HG02870 (cell line): ENCODE measurements at regions not wholly inside any gene's neighbourhood (a gene's known extent, or its start where the extent isn't known, plus 50 kb on each side); places are given as distances from the start of the nearest gene placed in this dataset.
"Not testable (repeated sequence)": the region's sequence is repeated elsewhere in the genome, so short reads cannot be mapped to it uniquely, and the experiment has no call there.

Source experiments
- ATAC-seq: cut with Tn5 transposase; IDR thresholded peaks from one replicate; pipeline ENCODE4 v1.9.1; 2021; ENCODE audit warnings: mild to moderate bottlenecking, moderate library complexity; ENCODE audit not compliant: unreplicated experiment

DNA sequence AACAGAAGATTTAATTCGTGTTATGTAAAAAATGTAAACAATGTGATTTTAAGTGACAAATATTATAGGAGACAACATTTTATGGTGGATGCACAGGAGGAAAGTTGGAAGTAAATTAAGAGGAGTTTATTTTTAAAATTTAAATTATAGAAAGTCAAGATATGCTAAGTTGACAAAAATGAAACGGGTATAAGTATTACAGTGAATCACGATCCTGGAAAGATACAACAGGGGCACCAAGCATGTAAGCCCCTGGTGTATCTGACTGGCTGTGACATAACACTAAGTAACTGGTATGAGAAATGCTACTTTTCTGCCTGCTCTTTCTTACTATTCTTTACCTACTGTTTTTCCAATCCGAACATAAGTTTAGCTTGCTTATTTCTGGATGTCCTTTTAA lies 419.8 kb upstream of the CHD1 start:
- no peak for ATAC-seq

DNA sequence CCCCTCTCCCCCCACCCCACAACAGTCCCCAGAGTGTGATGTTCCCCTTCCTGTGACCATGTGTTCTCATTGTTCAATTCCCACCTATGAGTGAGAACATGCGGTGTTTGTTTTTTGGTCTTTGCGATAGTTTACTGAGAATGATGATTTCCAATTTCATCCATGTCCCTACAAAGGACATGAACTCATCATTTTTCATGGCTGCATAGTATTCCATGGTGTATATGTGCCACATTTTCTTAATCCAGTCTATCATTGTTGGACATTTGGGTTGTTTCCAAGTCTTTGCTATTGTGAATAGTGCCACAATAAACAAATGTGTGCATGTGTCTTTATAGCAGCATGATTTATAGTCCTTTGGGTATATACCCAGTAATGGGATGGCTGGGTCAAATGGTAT lies 411.0 kb upstream of the CHD1 start:
- ATAC-seq, result not testable (repeated sequence)

DNA sequence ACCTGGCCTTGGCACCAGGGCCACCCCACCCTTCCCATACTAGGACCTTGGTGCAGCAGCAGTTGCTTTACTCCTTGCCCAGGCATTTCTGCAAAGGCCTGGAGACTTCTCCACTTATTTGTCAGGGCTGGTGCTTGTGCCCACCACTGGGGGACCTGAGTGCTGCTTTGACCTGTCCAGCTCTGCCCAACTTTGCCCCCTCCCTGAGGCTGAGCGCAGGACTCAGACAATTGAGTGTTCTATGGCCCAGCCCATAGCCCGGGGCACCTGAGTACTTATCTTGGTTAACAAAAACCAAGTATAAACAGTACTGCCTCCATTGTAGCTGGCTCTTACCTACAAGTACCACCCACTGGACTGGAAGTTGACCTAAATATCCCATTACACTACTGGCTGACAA lies 406.1 kb upstream of the CHD1 start:
- ATAC-seq, result no peak

DNA sequence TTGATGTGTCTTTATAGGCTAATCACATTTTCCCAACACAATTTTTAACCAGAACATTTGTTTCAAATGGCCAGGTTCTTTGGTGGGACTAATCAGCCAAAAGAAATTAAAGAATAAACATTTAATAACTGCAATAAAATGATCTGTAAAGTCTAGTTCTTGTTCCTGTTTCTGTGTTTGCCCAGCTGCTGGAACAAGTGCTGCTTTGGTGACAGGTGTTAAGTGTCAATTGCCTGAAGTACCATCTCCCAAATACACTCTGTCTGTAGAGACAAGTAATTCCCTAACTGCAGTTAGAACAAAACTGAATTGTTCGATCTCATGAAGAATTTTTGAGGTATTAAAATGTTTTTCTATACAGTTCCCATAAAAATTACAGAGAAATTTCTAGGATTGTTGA lies 402.3 kb upstream of the CHD1 start:
- no peak for ATAC-seq

DNA sequence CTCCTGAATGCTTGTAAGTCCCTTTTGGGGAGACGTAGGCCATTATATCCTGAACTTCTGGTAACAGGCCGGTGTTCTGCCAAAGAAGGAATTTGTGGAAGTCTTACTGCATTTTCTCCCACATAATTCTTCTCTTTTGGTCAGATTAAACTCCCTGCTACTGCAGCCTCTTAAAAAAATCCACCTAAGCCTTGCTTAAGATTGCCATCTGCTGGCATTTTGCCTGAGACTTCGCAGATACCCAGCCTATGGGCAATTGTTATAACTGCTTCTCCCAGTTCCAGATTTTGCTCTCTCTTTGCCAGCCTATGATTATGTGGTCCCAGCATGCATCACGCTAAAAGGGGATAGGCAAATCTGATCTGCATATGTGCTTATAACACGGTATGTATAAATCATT lies 391.6 kb upstream of the CHD1 start:
- no peak for ATAC-seq

DNA sequence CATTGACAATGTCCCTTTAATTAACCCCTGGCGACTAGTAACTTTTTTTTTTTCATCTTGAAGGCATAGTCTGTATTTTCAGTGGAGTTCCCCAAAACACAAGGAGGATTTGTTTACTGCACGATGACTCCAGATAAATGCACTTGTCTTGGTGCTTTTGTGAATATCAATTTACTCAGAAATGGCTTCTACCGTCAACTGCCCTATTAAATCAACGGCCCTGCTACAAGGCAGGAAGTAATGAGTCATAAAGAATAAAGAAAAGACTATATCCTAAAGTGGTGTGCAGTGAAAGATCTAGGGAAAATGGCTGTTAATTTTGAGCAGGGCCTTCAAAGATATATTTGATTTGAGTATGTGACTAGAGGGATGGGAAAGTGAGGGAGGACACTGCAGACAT lies 388.3 kb upstream of the CHD1 start:
- no peak for ATAC-seq

DNA sequence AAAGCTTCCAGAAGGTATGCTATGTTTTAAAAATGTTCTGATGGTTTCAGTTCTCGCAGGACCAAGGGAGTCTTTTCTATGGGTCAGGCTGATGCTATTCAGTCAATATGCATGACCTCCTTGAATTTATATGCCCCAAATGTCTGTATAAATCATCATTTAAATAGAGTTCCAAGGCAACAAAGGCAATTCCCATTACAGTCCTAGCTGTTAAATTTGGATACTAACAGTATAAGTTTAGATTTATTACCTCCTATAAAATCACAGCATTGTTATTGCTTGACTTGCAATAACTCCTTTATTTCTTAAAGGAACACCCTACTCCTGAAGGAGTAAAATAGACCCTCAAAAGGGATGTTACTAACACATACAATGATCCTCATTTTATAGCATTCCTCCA lies 387.7 kb upstream of the CHD1 start:
- ATAC-seq, result no peak

DNA sequence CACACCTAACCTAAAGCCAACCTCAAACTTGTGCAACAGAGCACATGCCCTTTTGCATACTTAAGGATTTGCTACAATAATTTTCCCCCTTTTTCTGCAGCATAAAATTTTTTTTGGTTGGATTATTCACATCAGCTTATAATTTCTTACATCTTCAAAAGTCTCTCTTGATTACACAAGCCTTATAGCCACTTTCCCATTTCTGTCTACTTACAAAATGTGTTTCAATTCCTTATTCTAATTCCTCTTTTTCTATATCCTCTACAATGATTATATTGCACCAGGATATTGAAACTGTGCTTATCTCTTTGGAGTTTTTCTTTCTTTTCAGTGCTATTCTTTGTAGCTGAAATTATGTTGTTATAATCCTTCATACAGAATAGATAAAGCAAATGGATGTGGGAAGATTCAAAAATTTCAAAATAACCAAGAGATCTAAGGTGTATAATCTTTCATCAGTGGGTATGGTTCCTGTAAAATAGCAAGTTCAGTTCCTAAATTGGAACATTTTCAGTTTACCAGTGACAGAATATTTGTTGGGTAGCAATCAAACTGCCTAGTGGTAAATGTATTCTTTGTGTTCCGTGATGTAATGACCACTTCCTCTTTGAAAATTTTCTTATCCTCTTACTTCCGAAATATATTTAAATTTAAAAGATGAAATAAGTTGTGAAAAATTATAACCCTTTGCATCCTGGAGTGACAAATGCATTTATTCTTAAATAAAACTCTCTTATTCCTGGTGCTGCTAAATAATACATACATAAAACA lies 386.8 kb upstream of the CHD1 start:
- no peak for ATAC-seq

DNA sequence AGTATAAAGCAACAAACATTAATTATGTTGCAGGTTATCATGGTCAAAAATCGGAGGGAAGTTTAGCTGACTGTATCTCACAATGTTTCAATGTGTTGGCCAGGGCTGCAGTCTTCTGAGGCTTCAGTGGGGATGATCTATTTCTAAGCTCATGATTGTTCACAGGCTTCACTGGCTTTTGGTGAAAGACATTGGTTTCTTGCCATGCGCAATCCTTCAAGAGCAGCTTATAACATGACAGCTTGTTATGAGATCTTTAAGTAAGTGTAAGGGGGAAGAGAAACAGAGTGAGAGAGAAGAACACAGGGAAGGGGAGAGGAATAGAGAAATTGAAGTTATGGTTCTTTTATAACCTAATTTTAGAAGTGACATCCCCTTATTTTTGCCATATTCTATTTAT lies 385.9 kb upstream of the CHD1 start:
- ATAC-seq, result no peak

DNA sequence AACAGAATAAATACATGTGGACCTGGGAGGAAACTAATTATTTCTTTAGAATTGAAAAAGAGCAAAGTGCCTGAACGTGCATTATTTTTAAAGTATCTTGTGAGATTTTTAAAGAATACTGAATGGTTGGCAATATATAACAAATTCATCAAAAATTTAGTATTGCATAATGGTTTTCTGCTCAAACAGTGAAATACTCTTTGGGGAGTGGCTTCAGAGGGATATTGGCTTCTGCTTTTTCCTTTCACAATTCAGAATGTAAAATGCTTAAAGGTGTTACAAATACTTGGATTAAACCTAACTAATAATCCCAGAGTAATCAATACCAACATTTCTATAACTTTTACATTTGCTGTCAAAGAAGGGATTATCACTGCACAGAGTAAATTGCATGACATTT lies 379.3 kb upstream of the CHD1 start:
- no peak for ATAC-seq

DNA sequence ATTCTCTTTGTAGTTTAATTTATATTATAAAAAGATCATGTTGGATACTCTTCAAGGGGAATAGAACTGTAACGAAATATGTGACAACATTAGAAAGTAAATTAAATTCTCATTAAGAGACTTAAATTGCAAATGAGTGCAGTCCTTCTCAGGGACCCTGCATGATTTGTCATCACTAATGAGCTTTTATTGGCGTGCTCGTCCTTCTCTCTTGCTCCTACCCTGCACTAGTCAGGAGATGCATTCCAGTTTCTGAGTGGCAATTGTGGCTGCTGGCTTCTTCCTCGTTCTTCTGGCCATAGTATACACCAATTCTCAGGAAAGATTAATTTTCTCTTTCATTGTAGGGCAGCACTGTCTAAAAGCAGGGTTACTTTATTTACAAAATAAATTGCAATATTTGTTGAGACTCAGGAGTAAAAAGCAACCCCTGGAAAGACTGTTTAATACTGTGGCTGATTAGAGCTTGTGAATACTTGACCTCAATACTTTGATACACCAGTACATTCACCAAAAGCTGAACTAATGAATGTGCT lies 376.3 kb upstream of the CHD1 start:
- ATAC-seq, result no peak

DNA sequence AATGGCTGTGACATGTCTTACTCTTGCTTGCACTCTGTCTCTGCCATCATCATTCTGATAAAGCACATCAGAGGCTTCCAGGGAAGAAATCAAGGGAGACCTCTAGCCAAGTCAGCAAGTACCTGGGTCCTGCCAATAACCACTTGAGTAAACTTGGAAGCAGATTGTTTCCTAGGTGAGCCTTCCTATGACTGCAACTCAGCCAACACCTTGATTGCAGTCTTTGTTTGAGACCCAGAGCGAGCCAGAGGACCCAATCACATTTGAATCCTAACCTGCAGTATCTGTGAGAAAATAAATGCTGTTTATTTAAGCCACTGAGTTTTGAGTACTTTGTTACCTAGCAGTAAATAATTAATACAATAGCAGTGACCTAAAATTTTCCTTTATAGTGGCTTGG lies 356.8 kb upstream of the CHD1 start:
- no peak for ATAC-seq

DNA sequence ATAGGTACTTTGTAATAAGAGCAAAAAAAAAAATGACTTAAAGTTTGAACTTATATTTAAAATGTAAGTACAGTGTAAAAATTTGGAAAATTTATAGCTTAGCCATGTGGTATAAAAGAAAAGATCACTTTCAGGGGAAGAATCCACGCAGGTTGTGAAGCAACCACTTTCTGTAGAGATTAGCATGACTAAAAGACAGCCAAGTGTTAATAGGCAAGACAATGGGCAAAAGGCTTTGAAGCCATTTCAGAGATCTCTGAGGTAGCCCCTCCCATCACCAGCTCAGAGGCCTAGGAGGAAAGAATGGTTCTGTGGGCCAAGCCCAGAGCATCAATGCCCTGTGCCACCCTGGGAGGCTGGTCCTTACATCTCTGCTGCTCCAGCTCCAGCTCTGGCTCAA lies 346.3 kb upstream of the CHD1 start:
- no peak for ATAC-seq

DNA sequence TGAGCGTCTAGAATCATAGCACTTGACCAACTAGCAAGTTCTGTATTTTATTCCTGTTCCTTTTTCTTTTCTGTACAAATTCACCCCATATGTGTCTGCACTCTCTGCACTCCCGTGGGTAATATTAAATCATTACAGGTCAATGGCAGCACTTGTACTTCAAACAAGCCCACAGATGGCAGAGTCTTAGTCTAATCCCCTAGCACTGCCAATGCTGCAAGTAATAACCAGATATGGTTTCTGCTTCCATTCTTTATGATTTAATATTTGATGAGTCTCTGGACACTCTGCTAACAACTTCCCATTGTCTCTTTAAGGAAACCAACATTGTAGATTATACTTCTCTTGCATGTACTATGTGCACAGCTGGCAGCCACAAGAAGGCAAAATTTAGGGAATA lies 343.8 kb upstream of the CHD1 start:
- no peak for ATAC-seq

DNA sequence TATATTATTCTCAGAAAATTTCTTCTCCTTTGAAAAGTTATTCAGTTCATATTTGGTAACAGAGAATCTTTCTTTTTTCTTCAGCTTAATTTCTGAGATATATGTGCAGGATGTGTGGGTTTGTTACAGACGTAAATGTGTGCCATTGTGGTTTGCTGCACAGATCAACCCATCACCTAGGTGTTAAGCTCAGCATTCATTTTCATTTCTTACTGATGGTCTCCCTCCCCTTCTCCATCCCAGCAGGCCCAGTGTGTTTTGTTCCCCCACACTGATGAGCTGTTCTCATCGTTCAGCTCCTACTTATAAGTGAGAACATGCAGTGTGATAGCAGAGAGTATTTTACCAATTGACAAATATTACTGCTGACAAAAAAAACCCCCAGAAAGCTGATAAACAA lies 330.0 kb upstream of the CHD1 start:
- ATAC-seq, result no peak

DNA sequence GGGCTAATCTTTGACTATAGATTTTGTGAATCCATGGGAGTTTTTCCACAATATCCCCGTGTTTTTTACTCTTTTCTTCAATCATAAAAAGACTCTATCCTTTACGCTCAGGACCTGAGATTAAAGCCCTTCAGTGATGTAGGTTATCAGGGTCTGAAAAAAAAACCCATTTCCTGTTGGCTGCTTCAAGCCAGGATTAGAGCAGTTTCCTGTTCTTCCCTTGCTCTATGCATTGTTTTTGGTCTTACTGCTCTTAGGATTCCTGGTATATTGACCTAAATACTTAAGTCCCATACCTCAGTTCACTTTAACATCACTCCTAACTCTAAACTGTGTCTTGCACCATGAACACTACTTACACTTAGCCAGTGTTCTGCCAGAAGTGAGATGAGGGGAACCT lies 319.3 kb upstream of the CHD1 start:
- no peak for ATAC-seq

DNA sequence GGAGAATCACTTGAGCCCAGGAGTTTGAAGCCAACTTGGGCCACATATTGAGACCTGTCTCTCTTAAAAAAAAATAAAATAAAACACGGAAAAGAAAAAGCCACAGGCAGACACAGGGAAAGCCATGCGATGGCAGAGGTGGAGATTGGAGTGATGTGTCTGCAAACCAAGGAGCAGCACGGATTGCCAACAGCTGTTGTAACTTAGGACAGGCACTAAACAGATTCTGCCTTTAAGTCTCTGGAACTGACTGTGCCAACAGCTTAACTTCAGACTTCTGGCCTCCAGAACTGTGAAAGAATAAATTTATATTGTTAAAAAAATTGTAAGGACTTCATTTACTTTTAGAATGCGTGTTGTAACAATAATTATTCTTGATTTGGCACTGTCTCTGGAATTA lies 318.5 kb upstream of the CHD1 start:
- ATAC-seq, result no peak

DNA sequence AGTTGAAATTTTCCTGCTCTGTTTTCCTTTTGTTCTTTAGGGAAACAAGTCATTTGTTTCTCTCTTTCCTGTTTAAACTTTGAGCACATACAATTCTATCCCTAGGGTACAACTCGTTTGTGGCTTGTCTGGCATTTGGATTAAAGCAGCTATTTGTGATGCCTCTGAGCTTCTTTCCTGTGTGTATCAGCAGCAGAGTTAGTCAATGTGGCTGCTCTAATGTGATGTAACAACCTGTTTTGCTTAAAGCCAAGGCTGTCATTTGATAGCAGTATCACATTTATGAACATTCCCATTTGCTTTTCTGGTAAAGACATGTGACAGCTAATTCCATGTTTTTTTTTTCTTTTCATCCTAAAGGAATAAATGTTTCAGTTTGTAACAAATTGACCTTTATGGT lies 314.3 kb upstream of the CHD1 start:
- no peak for ATAC-seq

DNA sequence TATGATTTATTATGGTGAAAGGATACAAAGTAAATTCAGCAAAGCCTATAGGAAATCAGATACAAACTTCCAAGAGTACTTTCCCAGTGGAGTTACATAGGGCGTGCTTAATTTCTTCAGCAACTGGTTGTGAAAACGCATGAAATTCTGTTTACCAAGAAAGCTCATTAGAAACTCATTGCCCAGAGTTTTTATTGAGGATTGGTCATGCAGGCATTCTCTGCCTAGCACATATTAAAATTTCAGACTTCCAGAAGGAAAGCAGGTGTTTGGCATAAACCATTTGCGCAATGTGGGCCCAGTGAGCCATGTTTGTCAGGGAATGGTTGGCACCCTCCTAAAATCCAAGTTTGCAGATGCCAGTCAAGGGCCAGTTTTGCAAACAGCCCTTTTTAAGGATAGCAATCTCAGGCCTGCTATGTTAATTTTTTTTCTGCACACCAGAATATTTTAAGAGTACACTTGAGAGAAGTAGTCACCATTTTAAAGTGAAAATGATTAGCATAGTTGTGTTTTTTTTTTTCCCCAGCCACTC lies 311.1 kb upstream of the CHD1 start:
- ATAC-seq, result no peak

DNA sequence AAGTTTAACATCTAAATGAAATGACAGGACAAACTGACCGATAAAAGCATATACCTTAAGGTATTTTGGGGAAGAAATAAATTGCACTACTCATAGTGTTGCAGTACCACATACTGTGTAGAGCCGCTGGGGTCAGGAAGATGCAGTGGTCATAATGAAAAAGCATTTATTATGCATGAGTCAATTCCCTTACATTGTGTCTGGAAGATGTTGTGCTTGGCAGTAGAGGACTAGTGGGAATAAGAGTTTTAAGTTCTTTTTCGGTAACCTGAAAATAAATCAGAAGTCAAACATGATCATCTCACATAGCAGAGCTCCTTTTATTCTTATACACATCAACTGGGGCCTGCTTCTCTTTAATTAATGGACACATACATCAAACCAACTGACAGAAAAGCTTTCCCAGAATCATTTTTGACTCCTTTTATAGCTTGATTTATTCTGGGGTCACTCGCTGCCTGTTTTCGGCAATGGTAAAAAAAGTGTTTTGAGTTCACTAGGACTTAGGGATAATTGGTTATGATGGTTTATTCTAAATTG lies 262.5 kb upstream of the CHD1 start:
- ATAC-seq, result no peak

DNA sequence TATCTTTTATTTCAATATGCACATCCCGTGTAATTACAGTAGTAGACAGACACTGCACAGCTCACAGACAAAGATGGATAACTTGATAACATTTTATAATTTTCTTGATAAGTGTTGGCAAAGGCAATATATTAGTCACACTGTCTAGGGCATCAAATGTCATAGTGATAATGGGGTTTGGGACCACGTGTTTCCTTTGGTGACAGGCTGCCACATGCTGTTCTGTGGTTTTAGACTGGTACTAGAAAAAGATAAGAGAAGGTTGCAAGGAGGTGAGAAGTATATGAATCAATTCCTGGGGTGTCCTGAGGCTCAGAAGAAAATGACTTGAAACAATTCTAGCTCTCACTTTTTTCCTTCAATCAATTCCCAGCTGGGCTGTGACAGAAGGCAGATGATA lies 258.8 kb upstream of the CHD1 start:
- ATAC-seq, result no peak

DNA sequence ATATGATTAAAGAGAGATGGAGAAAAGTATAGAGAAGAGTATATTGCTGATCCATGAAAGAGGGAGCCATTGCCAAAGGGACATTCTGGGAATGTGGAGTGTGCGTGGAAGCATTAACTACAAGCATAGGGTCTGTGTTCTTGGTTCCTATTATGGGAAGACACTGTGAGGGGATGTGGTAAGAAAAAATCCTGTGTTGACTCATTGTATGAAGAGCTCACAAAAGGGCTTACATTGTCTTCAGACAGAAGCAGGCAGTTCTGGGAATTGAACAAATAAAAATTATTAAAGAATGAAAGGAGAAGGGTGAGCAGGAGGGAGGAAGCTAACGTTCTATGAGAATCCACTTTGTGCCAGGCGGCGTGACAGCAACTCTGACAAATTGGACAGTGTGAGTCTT lies 250.4 kb upstream of the CHD1 start:
- no peak for ATAC-seq

DNA sequence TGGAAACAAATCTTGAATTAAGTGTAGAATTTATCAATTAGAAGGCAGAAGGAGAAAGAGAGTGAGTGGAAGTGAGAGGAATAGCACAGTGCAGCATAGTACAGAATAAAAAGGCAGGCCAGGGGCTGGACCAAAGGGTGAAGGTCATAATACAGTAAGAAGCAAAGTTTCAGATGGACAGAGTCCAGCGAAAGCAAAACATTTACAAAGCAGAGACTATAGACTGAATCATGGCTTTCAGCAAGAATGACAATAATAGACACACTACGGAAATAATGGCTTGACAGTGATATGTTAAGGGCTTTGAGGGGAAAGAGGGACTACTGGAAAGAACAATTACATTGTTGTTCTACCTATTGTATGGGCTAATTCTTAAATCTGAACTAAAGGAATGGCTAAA lies 249.0 kb upstream of the CHD1 start:
- ATAC-seq, result no peak
